ENCODE measurements at regions not wholly inside any gene's neighbourhood (a gene's known extent, or its start where the extent isn't known, plus 50 kb on each side); places are given as distances from the start of the nearest gene placed in this dataset.
"Not testable (repeated sequence)": the region's sequence is repeated elsewhere in the genome, so short reads cannot be mapped to it uniquely, and the experiment has no call there.

GRCh38 chr11:96882622-96883021, 492.8 kb downstream of the JRKL start:
- WGBS (ENCODE audit: insufficient coverage) = 89% methylated on average over 2 of the region's 2 CpGs

GRCh38 chr11:96885405-96885804, 495.6 kb downstream of the JRKL start:
- no CpG with 5 or more reads among the region's 3 CpGs for WGBS (ENCODE audit: insufficient coverage)
- DNase-seq (ENCODE audit: low read depth in 4 of 6, low spot score in 6 of 6) = no peak
- H3K27me3 ChIP-seq (ENCODE audit: control insufficient read depth, insufficient read depth, low read length) = no peaks in the 10 kb centered on the region
- no peak overlapping the region for H3K4me3 ChIP-seq (ENCODE audit: low read depth, low read length)
- H3K27ac ChIP-seq (ENCODE audit: low read depth, low read length) = no peak overlapping the region
- no peaks in the 10 kb centered on the region for H3K9me3 ChIP-seq (ENCODE audit: control insufficient read depth, insufficient read depth, low read length)
- H3K4me1 ChIP-seq (ENCODE audit: control insufficient read depth, insufficient read depth, low read length) = no peaks in the 10 kb centered on the region
- H3K36me3 ChIP-seq (ENCODE audit: control insufficient read depth, insufficient read depth, low read length) = no peaks in the 10 kb centered on the region

More at GRCh38 chr11:96882622-96883021, 492.8 kb downstream of the JRKL start:
- not testable (repeated sequence) for H3K4me3 ChIP-seq (ENCODE audit: low read depth, low read length); H3K4me1 ChIP-seq (ENCODE audit: control insufficient read depth, insufficient read depth, low read length); H3K27me3 ChIP-seq (ENCODE audit: control insufficient read depth, insufficient read depth, low read length); H3K36me3 ChIP-seq (ENCODE audit: control insufficient read depth, insufficient read depth, low read length); H3K9me3 ChIP-seq (ENCODE audit: control insufficient read depth, insufficient read depth, low read length); DNase-seq (ENCODE audit: low read depth in 4 of 6, low spot score in 6 of 6); H3K27ac ChIP-seq (ENCODE audit: low read depth, low read length)

- no CpG with 5 or more reads among the region's 2 CpGs for WGBS (ENCODE audit: insufficient coverage)
- Histone ChIP-seq H3K27ac (ENCODE audit: low read depth, low read length) (no peak overlapping the region), H3K4me1 (ENCODE audit: control insufficient read depth, insufficient read depth, low read length) (no peaks in the 10 kb centered on the region), H3K27me3 (ENCODE audit: control insufficient read depth, insufficient read depth, low read length) (no peaks in the 10 kb centered on the region), H3K9me3 (ENCODE audit: control insufficient read depth, insufficient read depth, low read length) (no peaks in the 10 kb centered on the region), H3K4me3 (ENCODE audit: low read depth, low read length) (no peak overlapping the region), H3K36me3 (ENCODE audit: control insufficient read depth, insufficient read depth, low read length) (no peaks in the 10 kb centered on the region)
- DNase-seq (ENCODE audit: low read depth in 4 of 6, low spot score in 6 of 6) = no peak
Observed at GRCh38 chr11:96885912-96886311, 496.1 kb downstream of the JRKL start.

- no CpG with 5 or more reads among the region's 3 CpGs for WGBS (ENCODE audit: insufficient coverage)
- DNase-seq (ENCODE audit: low read depth in 4 of 6, low spot score in 6 of 6) = no peak
- Histone ChIP-seq H3K36me3 (ENCODE audit: control insufficient read depth, insufficient read depth, low read length) (no peaks in the 10 kb centered on the region), H3K27ac (ENCODE audit: low read depth, low read length) (no peak overlapping the region), H3K4me3 (ENCODE audit: low read depth, low read length) (no peak overlapping the region), H3K27me3 (ENCODE audit: control insufficient read depth, insufficient read depth, low read length) (no peaks in the 10 kb centered on the region), H3K9me3 (ENCODE audit: control insufficient read depth, insufficient read depth, low read length) (no peaks in the 10 kb centered on the region), H3K4me1 (ENCODE audit: control insufficient read depth, insufficient read depth, low read length) (no peaks in the 10 kb centered on the region)
Observed at GRCh38 chr11:96893988-96894387, 504.2 kb downstream of the JRKL start.

GRCh38 chr11:96894587-96894986, 504.8 kb downstream of the JRKL start:
- no peaks in the 10 kb centered on the region for H3K27me3 ChIP-seq (ENCODE audit: control insufficient read depth, insufficient read depth, low read length)
- no CpG with 5 or more reads among the region's 1 CpG for WGBS (ENCODE audit: insufficient coverage)
- H3K4me3 ChIP-seq (ENCODE audit: low read depth, low read length) = no peak overlapping the region
- H3K36me3 ChIP-seq (ENCODE audit: control insufficient read depth, insufficient read depth, low read length) = no peaks in the 10 kb centered on the region
- H3K4me1 ChIP-seq (ENCODE audit: control insufficient read depth, insufficient read depth, low read length) = no peaks in the 10 kb centered on the region
- H3K27ac ChIP-seq (ENCODE audit: low read depth, low read length) = no peak overlapping the region
- no peak for DNase-seq (ENCODE audit: low read depth in 4 of 6, low spot score in 6 of 6)
- H3K9me3 ChIP-seq (ENCODE audit: control insufficient read depth, insufficient read depth, low read length) = no peaks in the 10 kb centered on the region

- WGBS (ENCODE audit: insufficient coverage) = 100% methylated on average over 1 of the region's 5 CpGs
- DNase-seq (ENCODE audit: low read depth in 4 of 6, low spot score in 6 of 6) = no peak
Observed at GRCh38 chr11:96899971-96900370, 510.2 kb downstream of the JRKL start.

GRCh38 chr11:96905143-96905542, 515.3 kb downstream of the JRKL start:
- Histone ChIP-seq H3K9me3 (ENCODE audit: control insufficient read depth, insufficient read depth, low read length) (peaks cover 4% of the 10 kb centered on the region), H3K27ac (ENCODE audit: low read depth, low read length) (no peak overlapping the region), H3K4me1 (ENCODE audit: control insufficient read depth, insufficient read depth, low read length) (no peaks in the 10 kb centered on the region), H3K4me3 (ENCODE audit: low read depth, low read length) (no peak overlapping the region), H3K27me3 (ENCODE audit: control insufficient read depth, insufficient read depth, low read length) (no peaks in the 10 kb centered on the region), H3K36me3 (ENCODE audit: control insufficient read depth, insufficient read depth, low read length) (no peaks in the 10 kb centered on the region)
- DNase-seq (ENCODE audit: low read depth in 4 of 6, low spot score in 6 of 6) = peak in 2 of 6 donors; percentile 4 to 69
- WGBS (ENCODE audit: insufficient coverage) = no CpG with 5 or more reads among the region's 2 CpGs

More at GRCh38 chr11:96899971-96900370, 510.2 kb downstream of the JRKL start:
- no peak overlapping the region for H3K27ac ChIP-seq (ENCODE audit: low read depth, low read length)
- no peaks in the 10 kb centered on the region for H3K4me1 ChIP-seq (ENCODE audit: control insufficient read depth, insufficient read depth, low read length)
- H3K4me3 ChIP-seq (ENCODE audit: low read depth, low read length) = no peak overlapping the region
- no peaks in the 10 kb centered on the region for H3K9me3 ChIP-seq (ENCODE audit: control insufficient read depth, insufficient read depth, low read length)
- no peaks in the 10 kb centered on the region for H3K36me3 ChIP-seq (ENCODE audit: control insufficient read depth, insufficient read depth, low read length)
- no peaks in the 10 kb centered on the region for H3K27me3 ChIP-seq (ENCODE audit: control insufficient read depth, insufficient read depth, low read length)

- H3K27me3 ChIP-seq (ENCODE audit: control insufficient read depth, insufficient read depth, low read length) = no peaks in the 10 kb centered on the region
- H3K4me1 ChIP-seq (ENCODE audit: control insufficient read depth, insufficient read depth, low read length) = no peaks in the 10 kb centered on the region
- no peak for DNase-seq (ENCODE audit: low read depth in 4 of 6, low spot score in 6 of 6)
- H3K27ac ChIP-seq (ENCODE audit: low read depth, low read length) = no peak overlapping the region
- H3K4me3 ChIP-seq (ENCODE audit: low read depth, low read length) = no peak overlapping the region
- peaks cover 4% of the 10 kb centered on the region for H3K9me3 ChIP-seq (ENCODE audit: control insufficient read depth, insufficient read depth, low read length)
- no peaks in the 10 kb centered on the region for H3K36me3 ChIP-seq (ENCODE audit: control insufficient read depth, insufficient read depth, low read length)
Observed at GRCh38 chr11:96905663-96906062, 515.9 kb downstream of the JRKL start.

GRCh38 chr11:96906476-96906875, 516.7 kb downstream of the JRKL start:
- DNase-seq (ENCODE audit: low read depth in 4 of 6, low spot score in 6 of 6) = peak in 1 of 6 donors; percentile 69
- WGBS (ENCODE audit: insufficient coverage) = no CpG with 5 or more reads among the region's 1 CpG
- no peaks in the 10 kb centered on the region for H3K27me3 ChIP-seq (ENCODE audit: control insufficient read depth, insufficient read depth, low read length)

GRCh38 chr11:96925862-96926261, 536.0 kb downstream of the JRKL start:
- H3K9me3 ChIP-seq (ENCODE audit: control insufficient read depth, insufficient read depth, low read length) = no peaks in the 10 kb centered on the region
- no peaks in the 10 kb centered on the region for H3K4me1 ChIP-seq (ENCODE audit: control insufficient read depth, insufficient read depth, low read length)
- no peaks in the 10 kb centered on the region for H3K36me3 ChIP-seq (ENCODE audit: control insufficient read depth, insufficient read depth, low read length)
- no peak for DNase-seq (ENCODE audit: low read depth in 4 of 6, low spot score in 6 of 6)
- H3K4me3 ChIP-seq (ENCODE audit: low read depth, low read length) = no peak overlapping the region
- H3K27ac ChIP-seq (ENCODE audit: low read depth, low read length) = no peak overlapping the region
- no peaks in the 10 kb centered on the region for H3K27me3 ChIP-seq (ENCODE audit: control insufficient read depth, insufficient read depth, low read length)

More at GRCh38 chr11:96906476-96906875, 516.7 kb downstream of the JRKL start:
- H3K36me3 ChIP-seq (ENCODE audit: control insufficient read depth, insufficient read depth, low read length) = no peaks in the 10 kb centered on the region
- no peaks in the 10 kb centered on the region for H3K4me1 ChIP-seq (ENCODE audit: control insufficient read depth, insufficient read depth, low read length)
- no peak overlapping the region for H3K4me3 ChIP-seq (ENCODE audit: low read depth, low read length)
- H3K27ac ChIP-seq (ENCODE audit: low read depth, low read length) = no peak overlapping the region
- peaks cover 4% of the 10 kb centered on the region for H3K9me3 ChIP-seq (ENCODE audit: control insufficient read depth, insufficient read depth, low read length)

All from spinal cord (tissue), 9 donors.